DND-41 (cell line): ENCODE measurements at regions not wholly inside any gene's neighbourhood (a gene's known extent, or its start where the extent isn't known, plus 50 kb on each side); places are given as distances from the start of the nearest gene placed in this dataset.

Source experiments
- ATAC-seq: fragments of 200-7000 bp; cut with Tn5 transposase; 3 replicates; pipeline ENCODE4 v1.9.1; 2021; ENCODE audit warnings: low read depth; ENCODE audit not compliant: insufficient read depth
- DNase-seq: peaks from one replicate; pipeline ENCODE4 v3.0.0-alpha.2; 2020
- H2AFZ ChIP-seq: 2 replicates; pipeline ENCODE4 v1.6.0; 2012; ENCODE audit warnings: low read depth, low read length
- H3K27ac ChIP-seq: 2 replicates; pipeline ENCODE4 v1.5.1; 2012; ENCODE audit warnings: low read length, inconsistent platforms
- H3K27me3 ChIP-seq: fragments of 200-600 bp; sonication (generic); 2 replicates; pipeline ENCODE4 v1.6.0; 2012; ENCODE audit warnings: low read length, mild to moderate bottlenecking, inconsistent platforms; ENCODE audit not compliant: insufficient read depth, poor library complexity
- H3K36me3 ChIP-seq: 2 replicates; pipeline ENCODE4 v1.5.1; 2012; ENCODE audit warnings: low read length, inconsistent platforms; ENCODE audit not compliant: insufficient read depth
- H3K4me1 ChIP-seq: 2 replicates; pipeline ENCODE4 v1.5.1; 2012; ENCODE audit warnings: mild to moderate bottlenecking, low read length; ENCODE audit not compliant: insufficient read depth
- H3K4me2 ChIP-seq: 2 replicates; pipeline ENCODE4 v1.6.0; 2012; ENCODE audit warnings: mild to moderate bottlenecking, moderate library complexity, low read length, inconsistent platforms; ENCODE audit not compliant: insufficient read depth
- H3K4me3 ChIP-seq, 2 experiments: fragments of 200-600 bp in 1 of 2; shearing (Covaris generic) in 1 of 2; 2 replicates each; pipeline ENCODE4 v1.5.1; 2012 to 2016; ENCODE audit warnings: inconsistent platforms in 2 of 2, low read length in 2 of 2, mild to moderate bottlenecking in 2 of 2, low read depth in 1 of 2, moderate library complexity in 1 of 2
- H3K79me2 ChIP-seq: 2 replicates; pipeline ENCODE4 v1.6.0; 2012; ENCODE audit warnings: low read length, inconsistent platforms; ENCODE audit not compliant: insufficient read depth
- H3K9ac ChIP-seq: 2 replicates; pipeline ENCODE4 v1.6.0; 2012; ENCODE audit warnings: low read depth, mild to moderate bottlenecking, inconsistent platforms, low read length, moderate library complexity
- H3K9me3 ChIP-seq: 2 replicates; pipeline ENCODE4 v1.5.1; 2012; ENCODE audit warnings: low read length, moderate library complexity, mild to moderate bottlenecking, inconsistent platforms; ENCODE audit not compliant: insufficient read depth, severe bottlenecking
- H4K20me1 ChIP-seq: 2 replicates; pipeline ENCODE4 v1.6.0; 2012; ENCODE audit warnings: low read length; ENCODE audit not compliant: insufficient read depth
- CTCF ChIP-seq: IDR thresholded peaks from 2 replicates; pipeline ENCODE4 v1.5.1; 2012; ENCODE audit warnings: borderline replicate concordance, low read length, moderate library complexity, mild to moderate bottlenecking; ENCODE audit not compliant: poor library complexity, severe bottlenecking; ENCODE audit errors: extremely low read depth
- EZH2 ChIP-seq: IDR thresholded peaks from 3 replicates; pipeline ENCODE4 v1.6.1; 2012; ENCODE audit warnings: borderline replicate concordance, low read depth, mild to moderate bottlenecking, moderate library complexity, low read length, inconsistent platforms; ENCODE audit not compliant: severe bottlenecking

- H4K20me1 ChIP-seq = peaks cover 8% of the 10 kb centered on the region; the same call in 1 of the 2 replicates
- peaks cover 5% of the 10 kb centered on the region for H3K4me1 ChIP-seq
- H3K27ac ChIP-seq = no peak overlapping the region
- no peaks in the 10 kb centered on the region for H3K9me3 ChIP-seq
- no peaks in the 10 kb centered on the region for H3K36me3 ChIP-seq
- no peaks in the 10 kb centered on the region for H3K79me2 ChIP-seq
- H3K4me2 ChIP-seq = no peak overlapping the region
- ATAC-seq (no peak), DNase-seq (no peak)
- no peak overlapping the region for H3K4me3 ChIP-seq
- TF ChIP-seq CTCF (no peak), EZH2 (no peak)
- H2AFZ ChIP-seq = no peak overlapping the region
- no peak overlapping the region for H3K9ac ChIP-seq
- peaks cover 44% of the 10 kb centered on the region for H3K27me3 ChIP-seq
Observed at GRCh38 chr9:88829276-88829675, 162.0 kb upstream of the S1PR3 start.

GRCh38 chr9:88831713-88832407, 159.4 kb upstream of the S1PR3 start:
- no peak overlapping the region for H3K4me3 ChIP-seq
- no peak for ATAC-seq
- H4K20me1 ChIP-seq = peaks cover 11% of the 10 kb centered on the region; the same call in 1 of the 2 replicates
- no peak overlapping the region for H3K27ac ChIP-seq
- peaks cover 40% of the 10 kb centered on the region for H3K27me3 ChIP-seq
- no peak for DNase-seq
- no peak overlapping the region for H3K9ac ChIP-seq
- H3K4me1 ChIP-seq = peaks cover 26% of the 10 kb centered on the region
- no peaks in the 10 kb centered on the region for H3K36me3 ChIP-seq
- H3K9me3 ChIP-seq = no peaks in the 10 kb centered on the region
- TF ChIP-seq CTCF = no peak
- TF ChIP-seq EZH2 = no peak
- no peak overlapping the region for H2AFZ ChIP-seq
- no peak overlapping the region for H3K4me2 ChIP-seq
- H3K79me2 ChIP-seq = no peaks in the 10 kb centered on the region

GRCh38 chr9:88833946-88834345, 157.3 kb upstream of the S1PR3 start:
- Histone ChIP-seq H3K27me3 (peaks cover 39% of the 10 kb centered on the region), H3K79me2 (no peaks in the 10 kb centered on the region)
- no peak for DNase-seq

More at GRCh38 chr9:88833946-88834345, 157.3 kb upstream of the S1PR3 start:
- H4K20me1 ChIP-seq = peaks cover 5% of the 10 kb centered on the region; the same call in 1 of the 2 replicates
- H3K9ac ChIP-seq = no peak overlapping the region
- H2AFZ ChIP-seq = no peak overlapping the region
- H3K4me2 ChIP-seq = no peak overlapping the region
- H3K4me1 ChIP-seq = peaks cover 26% of the 10 kb centered on the region
- ATAC-seq = no peak
- H3K36me3 ChIP-seq = no peaks in the 10 kb centered on the region
- no peaks in the 10 kb centered on the region for H3K9me3 ChIP-seq
- H3K27ac ChIP-seq = no peak overlapping the region
- TF ChIP-seq CTCF = no peak
- no peak for TF ChIP-seq EZH2
- H3K4me3 ChIP-seq = no peak overlapping the region
